ENCODE measurements at regions not wholly inside any gene's neighbourhood (a gene's known extent, or its start where the extent isn't known, plus 50 kb on each side); places are given as distances from the start of the nearest gene placed in this dataset.

- no peak for TF ChIP-seq CTCF (IDR thresholded peaks at IDR 0.05; ENCODE audit: low read depth, low read length)
- TF ChIP-seq EZH2phosphoT487 (IDR thresholded peaks at IDR 0.05; ENCODE audit: low read depth): no peak
Observed at GRCh38 chr4:100340512-100341485, 150.5 kb upstream of the DDIT4L start.

All from OCI-LY3 (cell line).